Large intestine (tissue), 3 donors: ENCODE measurements at regions not wholly inside any gene's neighbourhood (a gene's known extent, or its start where the extent isn't known, plus 50 kb on each side); places are given as distances from the start of the nearest gene placed in this dataset.

Experiments used
- DNase-seq, 2 donors: peaks; one replicate each; pipeline versions ENCODE4 v3.0.0 to v3.0.0-alpha.2; 2013
- H3K27ac ChIP-seq: one replicate; pipeline ENCODE4 v1.5.1; 2013; ENCODE audit warnings: low read length
- H3K27me3 ChIP-seq: 2 replicates; pipeline ENCODE4 v1.6.1; 2013; ENCODE audit warnings: low read length; ENCODE audit not compliant: control insufficient read depth, insufficient read depth
- H3K36me3 ChIP-seq: 2 replicates; pipeline ENCODE4 v1.6.1; 2013; ENCODE audit warnings: low read length; ENCODE audit not compliant: control insufficient read depth, insufficient read depth
- H3K4me1 ChIP-seq: one replicate; pipeline ENCODE4 v1.6.1; 2013; ENCODE audit warnings: low read length; ENCODE audit not compliant: control insufficient read depth, insufficient read depth
- H3K4me3 ChIP-seq: one replicate; pipeline ENCODE4 v1.5.1; 2013; ENCODE audit warnings: low read length
- H3K9me3 ChIP-seq: one replicate; pipeline ENCODE4 v1.6.1; 2013; ENCODE audit warnings: mild to moderate bottlenecking, low read depth, low read length, moderate library complexity; ENCODE audit not compliant: control insufficient read depth
- WGBS: methylation state at CpG from one replicate; pipeline ENCODE4 v1.1.5; 2013; ENCODE audit warnings: low lambda C conversion rate; ENCODE audit not compliant: insufficient coverage; 5-methylcytosine and 5-hydroxymethylcytosine counted together

DNA sequence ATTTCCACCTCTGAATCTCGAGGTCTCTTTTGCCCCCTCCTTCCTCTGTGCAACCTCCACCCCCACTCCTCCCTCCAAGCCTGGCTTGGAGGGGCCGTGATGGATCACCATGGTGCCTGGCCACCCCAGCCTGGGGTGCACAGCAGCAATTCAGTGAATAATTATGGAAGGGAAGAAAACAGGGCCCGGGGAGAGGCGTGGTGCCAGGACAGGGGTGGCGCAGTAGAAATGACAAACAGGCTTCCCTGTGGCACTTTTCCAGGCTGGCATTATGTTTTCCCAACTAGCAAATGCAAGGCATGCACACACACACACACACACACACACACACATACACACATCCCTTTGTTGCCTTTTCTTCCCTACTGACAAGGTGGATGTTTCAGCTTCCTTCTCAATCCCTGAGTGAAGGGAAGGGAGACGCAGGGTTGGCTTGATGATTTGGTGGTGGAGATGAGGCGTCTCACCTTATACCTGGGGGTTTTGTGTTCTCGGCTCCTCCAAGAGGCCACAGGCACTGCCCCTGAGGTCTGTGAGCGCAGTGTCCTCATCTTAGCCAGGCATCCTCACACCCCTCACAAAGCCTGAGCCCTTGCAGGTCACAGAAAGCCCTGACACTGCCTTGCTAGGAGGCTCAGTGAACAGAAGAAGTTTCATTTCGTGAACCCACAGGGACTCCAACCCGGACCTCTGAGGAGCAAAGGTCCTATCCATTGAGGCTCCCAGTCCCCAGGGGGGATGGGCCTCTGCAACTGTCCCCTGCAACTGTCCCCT, 215.8 kb downstream of the MATN1 start:
- no peak for DNase-seq
- Histone ChIP-seq H3K27me3 (no peaks in the 10 kb centered on the region), H3K27ac (no peak overlapping the region), H3K36me3 (no peaks in the 10 kb centered on the region), H3K4me1 (no peaks in the 10 kb centered on the region), H3K4me3 (no peak overlapping the region), H3K9me3 (no peaks in the 10 kb centered on the region)
- whole genome bisulfite sequencing, result no CpG with 5 or more reads among the region's 11 CpGs

DNA sequence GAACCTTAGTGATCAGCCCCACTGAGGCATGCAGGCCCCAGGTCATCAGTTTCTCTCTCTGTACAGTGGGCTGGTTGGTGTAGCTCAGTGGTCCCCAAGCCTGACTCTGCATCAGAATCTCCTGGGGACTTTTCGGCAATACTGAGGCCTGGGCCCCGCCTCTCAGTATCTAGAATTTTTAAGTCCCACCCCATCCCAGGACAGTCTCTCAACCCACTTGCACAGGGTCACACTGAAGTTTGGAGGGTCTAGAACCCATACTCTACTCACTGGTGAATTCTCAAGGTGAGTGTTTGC, 216.4 kb downstream of the MATN1 start:
- H3K4me1 ChIP-seq, result no peaks in the 10 kb centered on the region
- H3K4me3 ChIP-seq, result no peak overlapping the region
- no peak for DNase-seq
- H3K9me3 ChIP-seq, result no peaks in the 10 kb centered on the region
- no peak overlapping the region for H3K27ac ChIP-seq
- no peaks in the 10 kb centered on the region for H3K36me3 ChIP-seq
- no CpG with 5 or more reads among the region's 2 CpGs for WGBS
- H3K27me3 ChIP-seq, result no peaks in the 10 kb centered on the region

DNA sequence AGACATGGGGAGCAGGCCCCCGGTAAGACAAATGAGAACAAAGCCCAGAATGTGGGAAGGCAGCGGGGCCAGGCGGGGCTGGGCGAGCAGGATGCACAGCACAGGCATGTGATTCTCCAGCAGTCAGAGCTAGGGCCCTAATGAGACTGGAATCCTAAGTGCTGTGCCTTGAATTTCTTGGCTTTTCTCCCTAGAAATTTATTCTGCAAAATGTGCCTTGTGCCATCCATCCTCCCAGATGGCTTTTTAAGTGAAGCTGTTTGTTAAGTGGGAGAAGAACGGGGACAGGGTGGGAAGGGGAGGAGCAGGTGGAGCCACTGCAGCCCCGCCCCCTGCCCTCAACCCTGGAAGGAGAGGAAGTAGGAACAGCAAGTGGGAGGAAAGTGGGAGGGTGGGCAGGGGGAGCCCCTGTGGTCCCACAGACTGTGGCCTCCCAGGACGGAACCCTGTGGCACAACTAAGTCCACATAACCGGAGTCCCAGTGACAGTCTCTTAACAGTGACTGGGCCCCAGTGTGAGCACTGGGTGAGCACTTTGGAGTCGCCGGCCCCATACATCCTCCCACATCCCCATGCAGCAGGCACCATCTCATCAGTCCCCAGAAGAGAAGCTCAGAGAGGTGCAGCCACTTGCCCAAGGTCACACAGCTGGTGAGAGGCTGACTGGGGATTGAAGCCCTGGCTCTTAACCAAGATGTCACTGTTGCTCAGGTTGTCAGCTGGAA, 216.9 kb downstream of the MATN1 start:
- no CpG with 5 or more reads among the region's 10 CpGs for WGBS
- no peak overlapping the region for H3K27ac ChIP-seq
- H3K4me3 ChIP-seq, result no peak overlapping the region
- no peaks in the 10 kb centered on the region for H3K9me3 ChIP-seq
- no peaks in the 10 kb centered on the region for H3K27me3 ChIP-seq
- DNase-seq, result no peak
- no peaks in the 10 kb centered on the region for H3K36me3 ChIP-seq
- no peaks in the 10 kb centered on the region for H3K4me1 ChIP-seq

DNA sequence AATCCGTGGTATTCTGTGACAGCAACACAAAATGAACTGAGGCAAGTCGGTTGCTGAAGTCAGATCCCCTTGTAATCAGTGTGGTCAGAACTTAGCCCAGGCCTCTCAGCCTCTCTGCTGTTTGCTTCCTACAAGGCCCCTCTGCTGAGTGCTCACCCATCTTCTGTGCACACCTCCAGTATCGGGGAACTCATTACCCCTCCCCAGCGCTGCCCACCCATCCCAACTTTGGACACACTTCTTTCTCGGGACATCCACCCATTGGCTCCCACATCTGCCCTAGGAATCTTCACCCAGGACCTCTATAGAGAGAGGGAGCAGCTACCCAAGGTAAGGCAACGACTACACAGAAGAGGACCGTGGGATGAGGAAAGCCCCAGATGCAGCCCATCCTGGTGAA, 217.5 kb downstream of the MATN1 start:
- Histone ChIP-seq H3K36me3 (no peaks in the 10 kb centered on the region), H3K4me3 (no peak overlapping the region), H3K9me3 (no peaks in the 10 kb centered on the region), H3K4me1 (no peaks in the 10 kb centered on the region), H3K27me3 (no peaks in the 10 kb centered on the region), H3K27ac (no peak overlapping the region)
- DNase-seq, result no peak
- no CpG with 5 or more reads among the region's 7 CpGs for WGBS

DNA sequence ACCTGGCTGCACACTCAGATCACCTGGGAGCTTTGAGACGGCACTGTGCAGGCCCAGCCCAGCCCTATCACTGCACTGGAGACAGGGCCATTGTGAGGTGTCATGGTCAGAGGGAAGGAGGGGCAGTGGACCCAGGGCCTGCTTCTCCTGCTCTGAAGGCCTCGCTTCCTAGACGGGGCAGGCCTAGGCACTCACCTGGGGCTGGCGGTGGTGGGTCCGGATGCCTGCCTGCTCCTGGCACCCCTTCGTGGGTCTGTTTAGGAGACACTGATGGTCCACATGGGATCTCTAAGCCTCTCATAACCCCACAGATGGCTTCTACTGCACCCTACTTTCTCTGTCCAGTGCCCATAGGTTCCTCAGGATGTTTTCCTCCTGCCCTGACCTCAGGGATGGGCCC, 230.9 kb downstream of the MATN1 start:
- no peaks in the 10 kb centered on the region for H3K27me3 ChIP-seq
- H3K4me1 ChIP-seq, result no peaks in the 10 kb centered on the region
- DNase-seq, result no peak
- WGBS, result no CpG with 5 or more reads among the region's 6 CpGs
- no peaks in the 10 kb centered on the region for H3K9me3 ChIP-seq
- no peak overlapping the region for H3K27ac ChIP-seq
- no peak overlapping the region for H3K4me3 ChIP-seq
- no peaks in the 10 kb centered on the region for H3K36me3 ChIP-seq

DNA sequence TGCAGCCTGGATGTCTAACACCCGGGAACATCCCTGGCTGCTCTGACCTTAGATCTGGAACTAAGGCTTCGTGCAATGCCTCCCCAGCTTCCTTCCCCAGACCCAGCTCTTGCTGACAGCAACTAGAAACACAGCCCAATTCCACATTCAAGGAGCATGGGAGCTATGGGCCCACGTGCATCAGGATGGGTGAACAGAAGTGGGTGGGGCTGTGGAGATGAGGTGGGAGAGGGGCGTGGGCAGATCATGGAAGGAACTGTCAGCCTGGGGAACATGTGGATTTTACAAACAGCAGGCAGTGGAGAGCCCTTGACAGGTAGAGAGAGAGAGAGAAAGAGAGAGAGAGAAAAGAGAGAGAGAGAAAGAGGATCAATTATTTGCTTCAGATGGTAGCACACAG, 231.6 kb downstream of the MATN1 start:
- WGBS, result 40% methylated on average over 1 of the region's 4 CpGs
- no peak overlapping the region for H3K27ac ChIP-seq
- no peaks in the 10 kb centered on the region for H3K9me3 ChIP-seq
- H3K36me3 ChIP-seq, result no peaks in the 10 kb centered on the region
- no peak overlapping the region for H3K4me3 ChIP-seq
- H3K4me1 ChIP-seq, result no peaks in the 10 kb centered on the region
- no peak for DNase-seq
- no peaks in the 10 kb centered on the region for H3K27me3 ChIP-seq

DNA sequence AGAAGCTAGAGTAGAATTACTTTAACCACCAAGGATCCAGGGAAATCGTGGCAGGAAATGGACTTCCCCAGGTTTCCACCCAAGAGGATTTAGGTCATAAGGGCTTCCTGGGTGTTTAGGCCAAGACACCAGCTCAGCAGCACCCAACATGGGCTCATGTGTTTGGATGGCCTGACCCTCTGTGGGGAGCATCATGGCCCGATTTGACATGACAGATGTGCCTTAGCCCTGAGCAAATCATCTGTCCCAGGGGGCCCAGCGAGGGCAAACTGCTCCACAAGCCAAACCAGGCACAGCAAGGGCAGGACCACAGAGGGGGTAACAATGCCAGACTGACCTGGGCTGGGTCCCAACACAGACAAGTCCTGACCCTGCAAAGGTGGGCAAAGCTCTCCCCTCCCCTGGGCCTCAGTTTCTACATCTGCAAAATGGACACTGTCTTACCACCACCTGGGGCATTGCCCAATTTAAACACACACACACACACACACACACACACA, 232.8 kb downstream of the MATN1 start:
- H3K4me1 ChIP-seq, result no peaks in the 10 kb centered on the region
- DNase-seq, result no peak
- H3K4me3 ChIP-seq, result no peak overlapping the region
- H3K9me3 ChIP-seq, result no peaks in the 10 kb centered on the region
- H3K27me3 ChIP-seq, result no peaks in the 10 kb centered on the region
- H3K36me3 ChIP-seq, result no peaks in the 10 kb centered on the region
- H3K27ac ChIP-seq, result no peak overlapping the region
- no CpG with 5 or more reads among the region's 3 CpGs for WGBS

DNA sequence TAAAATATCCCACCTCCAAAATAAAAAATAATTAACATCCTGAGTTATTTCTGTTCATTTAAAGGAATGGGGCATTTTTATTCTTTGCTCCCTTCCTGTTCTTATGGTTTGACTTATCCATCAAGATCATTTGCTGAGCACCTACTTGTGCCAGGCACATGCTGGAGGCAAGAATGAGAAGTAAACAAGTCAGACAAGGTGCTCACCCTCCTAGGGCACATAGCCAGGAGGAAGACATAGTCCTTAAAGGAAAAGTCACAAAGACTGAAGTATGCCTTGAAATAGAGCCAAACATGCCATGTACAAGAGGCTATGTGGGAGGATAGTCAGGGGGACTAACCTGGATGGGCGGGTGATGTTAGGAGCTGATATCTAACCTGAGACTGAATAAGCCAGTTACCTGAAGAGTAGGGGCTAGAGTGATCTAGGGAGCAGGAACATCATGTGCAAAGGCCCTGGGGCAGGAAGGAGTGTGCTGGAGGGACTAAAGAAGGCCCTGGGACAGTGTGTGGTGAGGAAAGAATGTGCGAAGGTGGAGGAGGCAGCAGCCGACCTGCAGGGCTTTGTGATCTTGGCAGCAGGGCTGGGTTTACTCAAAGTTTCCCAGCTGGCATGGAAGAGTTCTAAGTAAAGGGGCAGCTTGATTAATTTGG, 233.5 kb downstream of the MATN1 start:
- 100% methylated on average over 1 of the region's 3 CpGs for WGBS
- Histone ChIP-seq H3K4me3 (no peak overlapping the region), H3K27ac (no peak overlapping the region), H3K9me3 (no peaks in the 10 kb centered on the region), H3K4me1 (no peaks in the 10 kb centered on the region), H3K27me3 (no peaks in the 10 kb centered on the region), H3K36me3 (no peaks in the 10 kb centered on the region)
- no peak for DNase-seq

DNA sequence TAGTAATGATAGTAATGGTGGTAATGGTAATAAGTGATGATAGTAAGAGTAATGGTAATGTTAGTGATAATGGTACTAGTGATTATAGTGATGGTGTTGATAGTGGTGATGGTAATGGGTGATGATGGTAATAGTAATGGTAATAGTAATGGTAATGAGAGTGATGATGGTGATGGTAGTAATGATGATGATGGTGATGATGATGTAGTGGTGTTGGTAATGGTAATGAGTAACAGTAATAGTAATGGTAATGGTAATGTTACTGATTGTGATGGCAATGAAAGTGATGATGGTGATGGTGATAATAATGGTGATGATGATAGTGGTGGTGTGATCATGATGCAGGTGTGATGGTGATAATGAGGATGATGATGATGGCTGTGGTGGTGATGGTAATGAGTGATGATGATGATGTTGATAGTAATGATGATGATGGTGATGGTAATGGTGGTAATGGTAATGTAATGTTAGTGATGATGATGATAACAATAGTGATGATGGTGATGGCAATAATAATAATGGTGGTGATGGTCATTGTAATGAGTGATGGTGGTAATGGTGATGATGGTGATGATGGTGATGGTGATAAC, 235.0 kb downstream of the MATN1 start:
- H3K9me3 ChIP-seq, result no peaks in the 10 kb centered on the region
- no peak overlapping the region for H3K4me3 ChIP-seq
- no peaks in the 10 kb centered on the region for H3K36me3 ChIP-seq
- no peak for DNase-seq
- H3K27ac ChIP-seq, result no peak overlapping the region
- no peaks in the 10 kb centered on the region for H3K27me3 ChIP-seq
- no peaks in the 10 kb centered on the region for H3K4me1 ChIP-seq

DNA sequence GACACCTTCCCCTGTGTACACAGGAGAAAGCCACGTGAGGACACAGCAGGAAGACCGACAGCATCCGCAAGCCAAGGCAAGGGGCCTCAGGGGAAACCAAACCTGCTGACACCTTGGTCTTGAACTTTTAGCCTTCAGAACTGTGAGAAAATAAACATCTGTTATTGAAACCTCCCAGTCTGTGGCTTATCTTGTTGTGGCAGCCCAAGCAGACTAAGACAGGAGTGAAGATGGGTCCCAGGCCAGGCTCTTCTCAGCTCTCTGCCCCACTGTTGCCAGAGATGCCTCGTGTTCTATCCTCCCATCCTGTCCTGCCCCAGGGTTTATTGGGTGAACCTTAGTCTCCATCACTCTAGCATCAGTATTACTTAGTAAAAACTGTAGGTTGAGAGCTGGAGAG, 236.3 kb downstream of the MATN1 start:
- WGBS, result no CpG with 5 or more reads among the region's 4 CpGs
- H3K4me1 ChIP-seq, result no peaks in the 10 kb centered on the region
- no peaks in the 10 kb centered on the region for H3K36me3 ChIP-seq
- H3K27ac ChIP-seq, result no peak overlapping the region
- no peaks in the 10 kb centered on the region for H3K27me3 ChIP-seq
- DNase-seq, result no peak
- H3K9me3 ChIP-seq, result no peaks in the 10 kb centered on the region
- no peak overlapping the region for H3K4me3 ChIP-seq
